ENCODE measurements at regions not wholly inside any gene's neighbourhood (a gene's known extent, or its start where the extent isn't known, plus 50 kb on each side); places are given as distances from the start of the nearest gene placed in this dataset.

- 80 to 88% methylated on average over 11 to 20 of the region's 22 CpGs for WGBS, 2 donors
- intact Hi-C loops (cut with DNase I; ENCODE audit: low total_unique reads): no loop called here
- TF ChIP-seq POLR2A (IDR thresholded peaks at IDR 0.05) (no peak), CTCF (IDR thresholded peaks at IDR 0.05) (no peak)
- H3K4me3 ChIP-seq (ENCODE audit: low read depth, poor library complexity, severe bottlenecking): no peak overlapping the region
- no peak for DNase-seq (ENCODE audit: low spot score in 2 of 2)
Measured at GRCh38 chr5:1950708-1951103, 68.0 kb upstream of the IRX4 start.

DNA sequence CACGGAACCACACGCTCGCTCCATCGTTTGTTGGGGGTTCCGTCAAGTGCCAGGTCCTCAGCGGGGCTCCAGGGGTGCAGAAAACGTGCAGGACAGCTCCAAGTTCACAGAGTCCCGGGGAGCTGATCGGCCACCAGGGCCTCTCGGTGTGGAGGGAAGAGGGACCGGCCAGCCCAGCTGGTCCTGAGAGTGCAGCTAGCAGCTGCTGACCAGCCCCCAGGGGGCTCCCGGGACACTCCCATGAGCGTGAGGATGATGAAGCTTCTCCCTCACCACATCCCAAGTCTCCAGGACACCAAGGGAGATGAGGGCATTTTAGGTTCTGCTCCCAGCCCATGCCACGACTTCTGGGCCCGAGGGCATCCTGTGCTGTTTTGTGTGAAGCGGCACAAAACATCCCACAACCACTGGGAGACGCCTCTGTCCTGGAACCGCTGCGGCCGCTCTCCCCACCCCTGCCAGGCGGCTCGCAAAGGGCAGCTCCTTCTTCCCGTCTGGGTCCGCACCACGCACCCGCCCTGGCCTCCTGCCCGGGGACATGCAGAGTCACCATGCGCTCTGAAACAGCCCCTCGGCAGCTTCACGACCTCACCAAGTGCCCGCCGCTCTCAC is 67.5 kb upstream of the IRX4 start:
- TF ChIP-seq CTCF (IDR thresholded peaks at IDR 0.05): no peak
- no peak for TF ChIP-seq POLR2A (IDR thresholded peaks at IDR 0.05)
- intact Hi-C loops (cut with DNase I; ENCODE audit: low total_unique reads): no loop called here
- 84% methylated on average over 29 to 32 of the region's 32 CpGs for WGBS, 2 donors
- no peak for DNase-seq (ENCODE audit: low spot score in 2 of 2)
- no peak overlapping the region for H3K4me3 ChIP-seq (ENCODE audit: low read depth, poor library complexity, severe bottlenecking)

GRCh38 chr5:1949253-1949652 is 66.5 kb upstream of the IRX4 start:
- TF ChIP-seq CTCF (IDR thresholded peaks at IDR 0.05) (no peak), POLR2A (IDR thresholded peaks at IDR 0.05) (no peak)
- WGBS, 2 donors: 63 to 75% methylated on average over 17 to 18 of the region's 18 CpGs
- intact Hi-C loops (cut with DNase I; ENCODE audit: low total_unique reads): no loop called here
- no peak for DNase-seq (ENCODE audit: low spot score in 2 of 2)
- peak overlapping the region; percentile 3 for H3K4me3 ChIP-seq (ENCODE audit: low read depth, poor library complexity, severe bottlenecking)

DNA sequence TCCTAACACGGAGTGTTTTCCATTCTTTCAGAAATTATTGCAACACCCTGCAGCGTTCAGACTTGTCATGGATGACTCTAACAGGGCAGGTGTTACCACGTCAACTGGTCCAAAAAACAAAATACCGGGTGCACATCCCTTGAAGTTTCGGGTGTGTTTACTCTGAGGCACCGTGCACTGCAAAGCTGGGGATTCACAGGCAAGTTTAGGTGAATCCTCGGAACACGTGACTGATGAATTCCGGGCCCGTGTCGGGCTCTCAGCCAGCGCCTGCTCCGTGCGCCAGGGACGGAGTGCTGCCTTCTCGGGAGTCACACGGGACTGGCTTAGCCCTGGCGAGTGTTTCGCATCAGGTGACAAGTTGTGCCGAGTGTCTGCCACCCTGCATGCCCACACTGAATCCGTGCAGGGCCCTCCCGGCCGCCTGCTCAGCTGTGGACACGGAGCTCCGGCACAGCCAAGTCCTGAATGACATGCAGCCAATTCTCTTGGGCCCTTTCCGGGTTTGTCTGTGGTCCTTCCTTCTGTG is 66.0 kb upstream of the IRX4 start:
- TF ChIP-seq CTCF (IDR thresholded peaks at IDR 0.05) (no peak), POLR2A (IDR thresholded peaks at IDR 0.05) (no peak)
- DNase-seq (ENCODE audit: low spot score in 2 of 2): peak; percentile 77 to 87
- WGBS, 2 donors: 23 to 42% methylated on average over 8 to 25 of the region's 26 CpGs
- H3K4me3 ChIP-seq (ENCODE audit: low read depth, poor library complexity, severe bottlenecking): no peak overlapping the region
- intact Hi-C loops (cut with DNase I; ENCODE audit: low total_unique reads): no loop called here

DNA sequence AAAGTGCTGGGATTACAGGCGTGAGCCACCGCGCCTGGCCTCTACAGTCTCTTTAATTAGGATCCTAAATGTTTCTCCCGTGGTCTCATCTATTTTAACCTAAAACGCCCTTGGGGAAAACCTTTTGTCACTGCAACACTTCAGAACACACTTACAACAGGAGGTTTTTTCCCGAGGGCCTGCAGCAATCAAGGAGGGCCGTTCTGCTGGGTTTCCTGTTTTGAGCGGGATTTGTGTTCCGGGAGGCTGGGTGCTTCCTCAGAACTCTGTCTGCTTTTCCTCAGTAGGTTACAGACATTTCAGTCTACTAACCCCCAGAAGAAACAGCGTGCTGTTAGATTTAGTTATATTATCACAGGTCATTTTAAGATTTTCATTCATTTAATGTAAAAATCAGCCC is 65.4 kb upstream of the IRX4 start:
- intact Hi-C loops (cut with DNase I; ENCODE audit: low total_unique reads): no loop called here
- H3K4me3 ChIP-seq (ENCODE audit: low read depth, poor library complexity, severe bottlenecking): no peak overlapping the region
- no peak for DNase-seq (ENCODE audit: low spot score in 2 of 2)
- TF ChIP-seq POLR2A (IDR thresholded peaks at IDR 0.05): no peak
- TF ChIP-seq CTCF (IDR thresholded peaks at IDR 0.05): no peak
- WGBS, 2 donors: 36 to 47% methylated on average over 10 of the region's 10 CpGs

- TF ChIP-seq CTCF (IDR thresholded peaks at IDR 0.05) (no peak), POLR2A (IDR thresholded peaks at IDR 0.05) (no peak)
- H3K4me3 ChIP-seq (ENCODE audit: low read depth, poor library complexity, severe bottlenecking): no peak overlapping the region
- 67 to 88% methylated on average over 12 to 13 of the region's 13 CpGs for WGBS, 2 donors
- no peak for DNase-seq (ENCODE audit: low spot score in 2 of 2)
- intact Hi-C loops (cut with DNase I; ENCODE audit: low total_unique reads): no loop called here
Measured at GRCh38 chr5:1946776-1947175, 64.1 kb upstream of the IRX4 start.

All from lower leg skin (tissue), 4 donors.